HG03378 (cell line): ENCODE measurements at regions not wholly inside any gene's neighbourhood (a gene's known extent, or its start where the extent isn't known, plus 50 kb on each side); places are given as distances from the start of the nearest gene placed in this dataset.
"Not testable (repeated sequence)": the region's sequence is repeated elsewhere in the genome, so short reads cannot be mapped to it uniquely, and the experiment has no call there.

Source experiments
- ATAC-seq: cut with Tn5 transposase; IDR thresholded peaks from one replicate; pipeline ENCODE4 v1.9.1; 2021; ENCODE audit warnings: mild to moderate bottlenecking, moderate library complexity; ENCODE audit not compliant: unreplicated experiment

DNA sequence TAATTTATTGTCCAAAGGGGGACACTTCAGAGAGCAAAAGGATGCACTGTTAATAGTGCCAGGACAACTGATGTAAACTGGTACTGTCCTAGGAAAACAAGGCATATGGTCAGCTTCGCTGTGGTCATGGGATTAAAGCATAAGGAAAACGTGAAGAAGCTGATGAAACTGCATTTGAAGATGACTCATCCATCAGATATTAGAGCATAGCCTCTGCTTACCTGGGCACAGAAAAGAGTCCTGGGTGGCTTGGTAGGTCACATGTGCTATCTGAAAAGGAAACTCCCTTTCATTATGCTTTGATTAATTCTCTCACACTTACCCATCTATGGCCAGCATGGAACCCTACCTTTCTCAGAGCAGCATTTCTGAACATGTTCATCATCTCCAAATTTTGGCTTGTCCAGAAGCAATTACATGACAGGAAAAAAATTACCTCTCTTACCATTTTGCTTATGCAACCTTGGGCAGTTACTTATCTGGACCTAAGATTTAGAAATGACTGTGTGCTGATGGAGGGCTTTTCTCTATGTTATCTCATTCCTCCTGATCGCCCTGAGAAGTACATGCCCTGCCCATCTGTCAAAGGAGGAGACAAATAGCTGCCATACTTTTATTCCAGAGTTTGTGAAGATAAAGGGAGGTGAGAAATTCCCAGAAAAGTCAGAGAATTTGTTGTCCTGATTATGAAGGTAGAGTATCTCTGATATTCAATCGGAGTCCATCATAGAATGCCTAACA, 275.3 kb upstream of the SLC14A2 start:
- no peak for ATAC-seq

DNA sequence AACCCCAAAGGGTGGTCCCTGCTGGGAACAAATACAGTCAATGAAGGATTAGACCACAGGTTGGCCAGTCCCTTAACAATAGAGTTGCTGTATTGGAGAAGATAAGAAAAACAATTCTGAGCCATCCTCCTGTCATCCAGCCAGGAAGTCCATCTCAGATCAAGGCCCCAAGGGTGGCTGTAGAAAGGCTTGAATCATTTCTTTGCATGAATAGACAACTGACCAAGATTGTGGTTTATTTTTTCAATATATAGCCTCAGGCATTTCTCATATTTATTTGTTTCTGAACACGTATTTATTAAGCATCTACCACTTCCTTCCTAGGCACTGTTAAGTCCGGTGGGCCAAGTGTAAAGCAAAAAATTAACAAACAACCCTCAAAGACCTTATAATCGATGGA, 274.4 kb upstream of the SLC14A2 start:
- no peak for ATAC-seq

DNA sequence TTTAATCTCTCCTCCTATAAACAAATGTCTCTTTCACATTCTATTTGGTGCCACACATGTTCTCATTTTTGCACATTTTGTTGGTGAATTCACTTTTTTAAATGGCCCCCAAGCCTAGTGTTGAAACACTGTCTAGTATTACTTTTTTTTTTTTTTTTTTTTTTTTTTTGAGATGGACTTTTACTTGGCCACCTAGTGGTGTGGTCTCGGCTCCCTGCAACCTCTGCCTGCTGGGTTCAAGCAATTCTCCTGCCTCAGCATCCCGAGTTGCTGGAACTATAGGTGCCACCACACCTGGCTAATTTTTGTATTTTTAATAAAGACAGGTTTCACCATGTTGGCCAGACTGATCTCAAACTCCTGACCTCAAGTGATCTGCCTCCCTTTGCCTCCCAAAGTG, 273.8 kb upstream of the SLC14A2 start:
- no peak for ATAC-seq

DNA sequence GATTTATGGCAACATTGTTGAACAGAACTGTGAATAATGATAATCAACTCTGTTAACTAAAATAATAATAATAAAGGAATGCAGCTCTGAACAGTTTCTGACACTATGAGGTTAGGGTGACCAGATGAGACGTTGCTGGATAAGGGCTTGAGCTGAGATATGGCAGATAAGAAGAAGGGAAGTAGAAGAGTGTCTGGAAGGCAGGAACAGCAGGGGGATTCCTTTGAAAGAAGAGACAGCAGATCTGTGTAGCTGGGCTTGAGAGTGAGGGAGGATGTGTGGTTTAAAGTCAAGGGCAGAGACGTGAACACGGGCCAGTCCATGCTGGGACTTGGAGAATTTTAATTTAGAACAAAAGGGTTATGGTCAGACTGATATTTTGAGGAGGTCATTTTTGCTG, 273.1 kb upstream of the SLC14A2 start:
- ATAC-seq, result no peak

DNA sequence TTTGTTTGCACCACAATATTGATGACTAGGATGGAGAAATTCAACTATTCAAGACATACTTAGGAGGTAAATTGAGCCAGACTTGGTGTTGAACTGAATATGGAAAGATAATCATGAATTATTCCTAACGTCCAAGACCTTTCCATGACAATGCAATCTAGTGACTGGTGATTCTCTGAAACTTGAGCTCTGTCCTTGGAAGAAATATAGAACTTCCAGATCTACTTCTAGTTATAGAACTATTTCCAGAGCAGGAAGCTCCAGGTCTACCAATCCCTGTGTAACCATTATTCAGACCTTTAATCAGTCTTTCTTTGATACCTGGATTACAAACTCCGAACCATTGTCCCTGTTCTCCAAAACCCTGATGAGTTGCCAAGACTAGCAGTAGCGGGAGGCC, 272.6 kb upstream of the SLC14A2 start:
- ATAC-seq, result no peak

DNA sequence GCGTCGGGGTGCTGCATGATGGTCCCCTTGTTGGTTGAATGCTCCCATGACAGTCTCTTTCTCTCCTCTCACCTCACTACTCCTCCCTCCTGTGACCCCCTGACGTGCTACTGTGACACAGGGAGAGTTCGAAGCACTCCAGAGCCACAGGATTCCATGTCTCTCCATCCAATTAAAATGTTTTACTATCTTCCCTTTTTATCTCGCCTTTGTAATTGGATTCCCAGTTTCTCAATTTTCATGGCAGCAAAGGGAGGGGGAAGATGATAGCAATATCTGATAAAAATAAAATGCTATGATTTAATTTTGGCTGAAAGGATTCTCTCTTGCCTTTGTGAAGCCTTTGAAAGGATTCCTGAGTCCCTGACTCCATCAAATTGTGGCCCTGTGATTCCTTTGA, 271.9 kb upstream of the SLC14A2 start:
- no peak for ATAC-seq

DNA sequence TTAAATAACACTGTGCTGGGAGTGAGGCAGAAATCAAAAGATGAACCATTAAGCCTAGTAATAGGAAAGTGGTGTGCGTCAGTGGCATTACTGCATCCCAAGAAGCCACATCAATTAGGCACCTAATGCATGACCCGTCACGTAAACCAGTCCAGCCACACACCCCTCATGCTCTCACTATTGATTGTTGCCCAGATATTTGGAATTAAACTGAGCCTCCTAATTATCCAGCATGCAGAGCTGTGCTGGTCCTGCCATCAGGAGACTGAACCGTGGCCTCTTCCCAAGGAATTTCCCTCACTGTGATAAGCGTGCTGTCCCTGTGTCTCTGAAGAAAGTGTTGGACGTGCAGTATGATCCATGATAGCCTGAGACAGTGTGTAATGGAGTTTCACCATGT, 270.6 kb upstream of the SLC14A2 start:
- ATAC-seq, result not testable (repeated sequence)

DNA sequence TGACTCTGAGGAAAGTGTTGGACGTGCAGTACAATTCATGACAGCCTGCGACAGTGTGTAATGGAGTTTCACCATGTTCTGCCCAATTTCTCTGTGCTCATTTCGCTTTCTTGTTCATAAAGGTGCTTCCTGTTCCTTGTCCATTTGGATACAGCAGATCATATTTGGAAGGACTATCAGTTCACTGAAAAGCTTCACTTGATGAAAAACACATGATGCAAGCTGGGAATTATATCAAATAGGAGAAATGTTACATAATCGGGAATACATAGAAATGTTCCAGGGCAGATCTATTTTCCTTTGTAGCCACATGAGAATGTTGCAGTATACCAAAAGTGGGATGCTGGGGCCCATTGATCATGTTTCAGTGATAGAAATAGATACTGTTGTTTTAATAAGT, 266.3 kb upstream of the SLC14A2 start:
- no peak for ATAC-seq

DNA sequence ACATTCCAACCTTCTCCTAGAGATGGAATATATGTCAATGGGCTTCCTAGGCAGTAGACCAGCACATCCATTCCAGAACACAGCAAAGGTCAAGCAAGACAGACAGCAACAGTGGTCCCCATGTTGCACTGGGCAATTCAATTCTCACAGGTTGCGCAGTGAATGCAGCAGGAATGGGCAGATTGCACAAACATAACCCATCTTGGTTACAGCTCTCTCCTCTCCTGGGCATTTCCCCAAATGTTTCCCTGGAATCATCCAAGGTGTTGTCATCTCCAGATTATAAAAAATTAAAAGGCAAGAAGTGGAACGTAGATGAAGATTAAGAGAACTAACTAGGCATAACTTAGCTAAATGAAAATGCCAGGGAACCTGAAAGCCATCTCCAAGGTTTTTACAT, 265.8 kb upstream of the SLC14A2 start:
- ATAC-seq, result no peak

DNA sequence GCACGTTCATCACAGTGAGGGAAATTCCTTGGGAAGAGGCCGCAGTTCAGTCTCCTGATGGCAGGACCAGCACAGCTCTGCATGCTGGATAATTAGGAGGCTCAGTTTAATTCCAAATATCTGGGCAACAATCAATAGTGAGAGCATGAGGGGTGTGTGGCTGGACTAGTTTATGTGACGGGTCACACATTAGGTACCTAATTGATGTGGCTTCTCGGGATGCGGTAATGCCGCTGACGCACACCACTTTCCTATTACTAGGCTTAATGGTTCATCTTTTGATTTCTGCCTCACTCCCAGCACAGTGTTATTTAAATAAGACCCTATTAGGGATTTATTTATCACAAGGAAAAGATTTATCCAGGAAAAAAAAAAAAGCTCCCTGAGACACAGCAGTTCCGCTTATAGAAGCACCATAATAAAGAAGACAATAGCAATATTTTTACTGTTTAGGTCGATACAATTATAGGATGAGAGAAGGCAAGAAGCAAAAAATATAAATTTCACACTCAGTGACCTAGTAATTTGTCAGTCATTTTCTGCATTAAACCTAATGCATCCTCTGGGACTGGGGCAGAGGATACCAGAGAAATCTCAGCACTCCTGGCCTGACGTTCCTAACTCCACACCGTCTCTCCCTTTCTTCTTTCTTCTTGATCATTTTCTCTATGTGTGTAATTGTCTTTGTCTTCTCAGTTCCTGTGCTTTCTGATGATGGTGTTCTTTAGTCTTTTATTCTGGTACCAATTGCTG, 264.7 kb upstream of the SLC14A2 start:
- no peak for ATAC-seq

DNA sequence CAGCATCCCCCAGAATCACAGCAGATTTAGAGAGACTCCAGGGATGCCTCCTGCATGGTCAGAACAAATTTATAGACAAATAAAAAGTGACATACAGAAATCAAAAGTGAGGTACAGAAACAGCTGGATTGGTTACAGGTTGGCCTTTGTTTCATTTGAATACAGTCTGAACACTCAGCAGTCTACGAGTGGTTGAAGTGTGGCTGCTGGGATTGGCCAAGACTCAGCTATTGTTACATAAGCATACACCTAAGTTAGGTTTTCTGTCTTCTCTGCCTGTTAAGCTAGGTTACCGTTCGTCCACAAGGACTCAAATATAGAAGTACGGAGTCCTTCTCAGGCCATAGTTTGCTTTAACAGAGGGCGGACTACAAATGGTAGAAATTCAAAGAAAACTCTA, 262.4 kb upstream of the SLC14A2 start:
- ATAC-seq, result no peak

DNA sequence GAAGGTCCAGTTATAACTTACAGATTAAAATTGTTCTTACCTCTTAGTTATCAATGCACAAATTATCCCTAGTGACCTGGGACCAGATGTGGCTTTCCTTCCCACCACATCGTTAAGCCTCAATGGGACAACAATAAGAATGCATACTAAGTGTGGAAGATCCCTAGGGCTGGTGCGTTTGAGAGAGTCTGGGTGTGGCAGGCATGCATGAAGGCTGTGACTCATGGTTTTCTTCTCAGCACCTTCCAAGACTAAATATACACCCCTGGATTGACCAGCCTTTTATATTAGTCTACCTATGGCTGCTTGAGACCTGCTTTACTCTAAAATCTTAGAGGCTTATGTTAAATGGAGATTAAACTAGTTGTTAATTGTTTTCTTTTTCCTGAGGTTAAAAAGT, 261.7 kb upstream of the SLC14A2 start:
- no peak for ATAC-seq

DNA sequence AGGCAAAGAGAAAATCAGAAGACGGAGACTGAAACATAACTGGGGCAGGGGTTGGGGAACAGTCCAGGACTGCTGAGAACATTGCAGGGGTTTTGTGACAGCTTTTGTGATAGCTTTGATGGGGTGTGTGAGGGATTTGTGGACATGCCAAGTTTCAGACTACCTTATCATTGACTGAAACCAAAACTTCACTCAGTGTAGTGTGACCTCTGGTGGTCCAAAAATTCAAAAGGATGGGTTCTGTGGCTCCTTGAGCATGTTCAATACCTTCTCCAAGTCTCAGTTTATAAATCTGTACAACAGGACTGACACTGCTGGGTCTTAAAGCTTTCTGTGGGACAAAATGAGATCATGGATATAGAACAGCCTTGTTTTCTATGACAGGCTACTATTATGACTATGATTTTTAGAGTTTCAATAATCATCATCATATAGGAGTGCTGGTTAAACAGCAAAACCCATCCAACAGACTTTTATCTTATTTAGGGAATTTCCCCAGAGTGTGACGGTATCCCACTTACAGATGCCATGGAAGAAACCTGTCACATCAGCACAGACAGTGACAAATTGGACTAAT, 259.2 kb upstream of the SLC14A2 start:
- ATAC-seq, result no peak

DNA sequence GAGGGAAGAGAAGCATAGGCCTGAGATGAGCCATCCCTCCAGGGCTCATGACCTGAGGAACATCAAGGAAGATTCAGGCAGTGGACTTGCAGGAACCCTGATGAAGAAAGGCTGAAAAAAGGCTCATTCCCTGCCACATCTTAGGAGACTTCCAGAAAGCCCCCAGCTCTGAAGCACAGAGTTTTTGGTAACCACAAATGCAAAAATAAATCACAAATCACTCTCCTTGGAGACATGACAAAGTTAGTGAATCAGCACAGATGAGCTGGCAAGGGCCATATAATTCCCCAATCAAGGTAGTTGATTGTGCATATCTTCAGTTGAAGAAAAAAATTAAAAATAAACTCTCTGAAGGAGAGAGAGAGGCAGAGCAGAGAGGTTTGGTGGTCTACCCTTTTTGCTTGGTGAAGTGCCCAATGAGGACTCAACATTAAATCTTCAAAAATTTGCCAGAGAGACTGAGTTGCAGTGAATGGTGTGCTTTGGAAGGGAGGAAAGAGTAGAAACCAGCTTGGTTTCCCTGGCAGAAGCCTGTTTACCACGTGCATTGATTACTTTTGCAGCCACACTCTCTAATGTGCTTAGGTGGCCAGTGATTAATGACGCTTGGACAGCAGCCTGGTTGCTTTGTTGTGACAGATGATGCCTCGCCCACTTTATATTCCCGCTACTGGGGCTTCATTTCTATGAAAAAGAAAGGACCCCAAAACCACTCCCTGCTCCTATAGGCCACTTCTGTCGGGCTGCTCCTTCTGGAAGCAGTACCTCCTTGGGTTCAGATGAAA, 257.4 kb upstream of the SLC14A2 start:
- ATAC-seq, result no peak

DNA sequence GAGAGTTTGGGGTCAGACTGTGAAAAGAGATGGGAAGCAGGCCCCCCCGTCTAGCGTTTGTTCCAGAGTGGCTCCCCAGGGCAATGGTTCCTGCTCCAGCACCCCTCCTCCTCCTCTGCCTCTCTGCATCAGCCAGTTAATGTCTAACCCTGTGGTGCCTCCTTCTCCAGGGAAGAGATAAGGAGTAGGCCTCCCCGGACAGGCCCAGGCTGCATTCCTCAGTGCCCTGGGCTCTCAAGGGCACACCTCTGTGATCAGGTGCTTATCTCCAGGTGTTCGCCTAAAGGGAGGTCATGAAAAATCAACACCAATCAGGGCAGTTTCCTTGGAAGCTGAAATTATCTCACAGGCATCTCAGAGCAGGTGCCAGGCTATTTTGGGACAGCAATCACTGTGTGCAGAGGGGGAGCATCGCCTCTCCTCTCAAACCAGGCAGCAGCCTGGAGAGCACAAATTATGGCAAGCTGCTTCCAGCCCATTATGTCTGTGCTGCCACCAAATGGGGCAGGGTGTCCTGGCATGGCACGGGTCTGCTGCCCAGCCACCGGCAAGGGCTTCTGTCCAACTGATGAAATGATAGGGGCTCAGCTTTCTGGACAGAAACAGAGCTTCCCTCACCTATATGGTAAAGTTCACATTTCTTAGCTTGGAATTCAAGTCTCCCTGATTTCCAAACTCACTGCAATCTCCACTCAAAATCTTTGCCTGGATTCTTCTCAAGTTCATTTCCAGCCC, 255.8 kb upstream of the SLC14A2 start:
- no peak for ATAC-seq

DNA sequence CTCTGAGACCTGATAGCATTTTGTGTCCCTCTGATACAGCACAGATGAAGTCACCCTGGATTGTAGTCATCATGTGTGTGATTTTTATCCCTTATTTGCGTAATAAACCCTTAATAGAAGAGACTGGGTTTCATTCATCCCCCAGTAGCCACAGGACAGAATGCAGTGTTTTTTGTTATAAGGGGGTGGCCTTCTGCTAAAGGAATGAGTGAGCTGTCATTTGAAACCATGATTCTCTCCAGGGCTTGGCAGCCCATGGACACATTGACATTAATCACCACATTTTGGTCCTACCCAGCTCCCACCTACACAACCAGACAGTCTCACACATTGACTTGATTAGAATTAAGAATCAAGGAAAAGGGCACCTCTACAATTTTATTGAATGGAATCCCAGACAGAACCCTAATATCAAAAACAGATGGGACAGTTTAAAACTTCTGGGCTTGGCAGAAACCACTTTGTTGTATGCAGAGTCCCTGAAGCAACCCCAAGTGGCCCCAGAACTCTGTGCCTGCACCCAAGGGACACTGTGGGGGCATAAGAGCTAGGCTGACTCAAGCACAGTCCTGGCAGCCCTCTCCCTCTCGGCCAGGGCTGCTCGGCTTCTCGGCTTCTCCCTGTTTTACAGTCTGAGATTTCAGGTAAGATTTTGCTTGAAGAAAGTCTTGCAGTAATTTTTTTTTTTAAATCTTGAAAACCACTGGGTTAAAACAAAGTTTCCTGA, 254.0 kb upstream of the SLC14A2 start:
- ATAC-seq, result no peak

DNA sequence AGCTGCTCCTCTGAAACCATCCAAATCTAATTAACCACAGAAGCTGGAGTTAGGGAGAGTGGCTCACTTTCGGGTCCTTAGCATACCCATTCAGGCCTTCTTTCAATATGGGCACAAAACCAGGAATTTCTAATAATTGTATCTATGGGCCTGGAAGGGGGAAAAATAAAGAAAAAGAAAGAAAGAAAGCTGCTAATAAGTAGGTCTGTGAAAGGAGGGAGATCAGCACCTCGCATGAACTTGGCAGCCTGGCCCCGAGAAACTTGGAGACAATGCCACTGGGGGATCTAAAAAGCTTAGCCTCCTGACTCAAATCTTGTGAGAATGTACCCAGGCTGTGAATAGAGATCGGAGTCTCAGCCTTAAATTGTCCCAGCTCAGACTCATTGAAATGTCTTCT, 252.1 kb upstream of the SLC14A2 start:
- no peak for ATAC-seq

DNA sequence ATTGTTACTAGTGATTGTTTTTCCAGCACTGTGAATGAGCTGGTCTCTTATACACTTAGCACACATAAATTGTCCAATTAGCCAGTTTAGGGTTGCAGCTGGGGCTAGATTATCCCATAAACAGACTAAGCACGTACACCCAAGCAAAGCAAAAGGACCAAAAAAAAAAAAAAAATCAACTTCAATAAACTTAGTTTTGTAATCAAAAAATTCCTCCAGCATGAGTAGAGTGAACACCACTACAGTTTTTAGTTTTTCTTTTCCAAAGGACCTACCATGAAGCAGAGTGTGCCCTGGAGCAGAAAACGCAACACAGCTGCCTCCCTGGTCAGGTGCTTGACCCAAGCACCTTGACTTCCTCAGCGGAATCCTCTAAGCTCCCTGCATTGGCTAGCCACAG, 249.4 kb upstream of the SLC14A2 start:
- no peak for ATAC-seq

DNA sequence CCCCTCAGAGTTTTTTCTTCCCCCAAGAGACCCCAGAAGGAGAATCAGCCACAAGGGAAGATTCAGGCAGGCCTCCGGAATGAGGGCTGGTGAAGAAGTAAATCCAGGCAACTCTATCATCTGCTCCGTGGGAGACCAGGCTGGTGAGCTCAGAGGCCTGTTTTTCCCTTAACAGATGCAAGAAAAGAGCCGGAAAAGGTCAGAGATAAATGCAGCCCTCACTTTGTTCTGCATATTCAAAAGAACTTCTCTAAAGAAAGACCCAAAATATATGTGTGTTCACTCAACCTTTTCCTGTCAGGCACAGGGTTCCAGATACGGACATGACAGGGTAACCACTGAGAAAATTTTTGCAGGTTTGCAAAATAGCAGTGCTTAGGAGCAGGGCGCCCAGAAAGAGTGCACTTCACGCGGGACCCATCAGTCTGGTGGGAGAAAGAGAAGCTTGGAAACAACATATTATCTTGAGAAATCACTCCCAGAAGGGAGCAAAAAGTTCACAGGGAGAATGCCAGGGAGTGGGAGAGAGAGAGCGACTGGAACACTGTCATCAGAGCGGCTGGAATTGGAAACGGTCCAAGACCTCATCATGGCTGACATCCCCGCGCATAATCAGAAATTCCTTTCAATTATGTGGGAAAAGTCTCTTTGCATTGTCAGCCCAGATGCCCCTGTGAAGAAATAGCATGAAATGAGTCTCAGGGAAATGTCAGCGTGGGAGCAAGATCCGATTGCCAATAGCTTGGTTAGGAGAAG, 244.8 kb upstream of the SLC14A2 start:
- ATAC-seq, result no peak
